HL-60 (cell line): ENCODE measurements at regions not wholly inside any gene's neighbourhood (a gene's known extent, or its start where the extent isn't known, plus 50 kb on each side); places are given as distances from the start of the nearest gene placed in this dataset.
"Not testable (repeated sequence)": the region's sequence is repeated elsewhere in the genome, so short reads cannot be mapped to it uniquely, and the experiment has no call there.

Source experiments
- DNase-seq, 2 experiments: peaks; one replicate each; pipeline ENCODE4 v3.0.0-alpha.2; 2010 to 2020; ENCODE audit warnings: low read depth in 1 of 2, low spot score in 1 of 2
- H3K27ac ChIP-seq: fragments of 250-450 bp; sonication (Bioruptor Pico); replicated peaks from 2 replicates; pipeline ENCODE4 v1.5.1; 2020; ENCODE audit warnings: mild to moderate bottlenecking, moderate library complexity
- H3K27me3 ChIP-seq: fragments of 250-450 bp; sonication (Bioruptor Pico); 2 replicates; pipeline ENCODE4 v1.5.1; 2021; ENCODE audit warnings: mild to moderate bottlenecking, moderate library complexity; ENCODE audit not compliant: insufficient read depth, poor library complexity, severe bottlenecking
- H3K4me3 ChIP-seq: replicated peaks from 2 replicates; pipeline ENCODE4 v1.5.1; 2011; ENCODE audit warnings: mild to moderate bottlenecking, control low read depth, low read length; ENCODE audit not compliant: insufficient read depth
- CTCF ChIP-seq: IDR thresholded peaks from one replicate; pipeline ENCODE4 v1.5.1; 2011; ENCODE audit warnings: low read length, control low read depth, inconsistent platforms; ENCODE audit not compliant: insufficient read depth
- GABPA ChIP-seq: IDR thresholded peaks from 2 replicates; pipeline ENCODE4 v1.6.1; 2012; ENCODE audit warnings: low read depth
- POLR2AphosphoS5 ChIP-seq: IDR thresholded peaks from 2 replicates; pipeline ENCODE4 v1.6.1; 2012; ENCODE audit warnings: low read depth
- REST ChIP-seq: IDR thresholded peaks from 2 replicates; pipeline ENCODE4 v1.6.1; 2012; ENCODE audit warnings: low read depth; ENCODE audit not compliant: insufficient replicate concordance
- SPI1 ChIP-seq: IDR thresholded peaks from 2 replicates; pipeline ENCODE4 v1.6.1; 2012; ENCODE audit warnings: low read depth, mild to moderate bottlenecking, borderline replicate concordance

- H3K27ac ChIP-seq: no peak overlapping the region
- H3K4me3 ChIP-seq: no peak overlapping the region
- no peaks in the 10 kb centered on the region for H3K27me3 ChIP-seq
- no peak for TF ChIP-seq CTCF
- no peak for TF ChIP-seq GABPA
- no peak for TF ChIP-seq REST
- no peak for TF ChIP-seq SPI1
- no peak for DNase-seq
These were observed 388.6 kb upstream of the MBL2 start for GRCh38 chr10:53161231-53161630.

- H3K27me3 ChIP-seq, DNase-seq, H3K27ac ChIP-seq, H3K4me3 ChIP-seq: not testable (repeated sequence)
These were observed 383.1 kb upstream of the MBL2 start for GRCh38 chr10:53155674-53156073.

DNA sequence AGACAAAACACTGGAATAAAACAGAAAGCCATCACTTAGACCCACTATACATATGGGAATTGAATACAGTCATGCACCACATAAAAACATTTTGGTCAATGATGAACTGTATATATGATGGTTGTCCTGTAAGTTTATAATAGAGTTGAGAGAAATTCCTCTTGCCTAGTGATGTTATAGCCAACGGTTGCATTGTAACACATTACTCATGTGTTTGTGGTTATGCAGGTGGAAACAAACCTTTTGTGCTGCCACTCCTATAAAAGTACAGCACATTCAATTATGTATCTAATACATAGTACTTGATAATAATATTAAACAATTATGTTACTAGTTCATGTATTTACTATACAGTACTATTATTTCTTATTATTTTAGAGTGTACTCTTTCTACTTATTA lies 381.2 kb upstream of the MBL2 start:
- DNase-seq: no peak
- TF ChIP-seq POLR2AphosphoS5 (no peak), SPI1 (no peak), GABPA (no peak), CTCF (no peak), REST (no peak)
- Histone ChIP-seq H3K27ac (no peak overlapping the region), H3K27me3 (no peaks in the 10 kb centered on the region), H3K4me3 (no peak overlapping the region)

DNA sequence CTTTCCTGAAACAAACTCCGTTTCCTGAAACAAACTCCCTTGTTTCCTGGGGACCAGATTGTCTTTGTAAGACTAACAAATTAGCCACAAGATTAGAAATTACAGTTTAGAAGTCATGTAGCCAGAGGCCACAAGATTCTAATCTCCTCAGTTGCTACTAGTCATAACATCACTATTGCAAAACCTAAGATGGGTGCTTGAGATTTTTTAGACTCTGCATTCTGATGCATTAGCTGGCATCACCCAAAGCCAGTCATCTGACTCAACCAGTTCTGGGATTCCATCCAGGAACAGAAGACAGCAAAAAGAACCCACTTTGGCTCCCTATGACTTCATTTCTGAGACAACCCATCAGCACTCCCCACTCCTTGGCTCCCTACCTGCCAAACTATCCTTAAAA lies 367.9 kb upstream of the MBL2 start:
- Histone ChIP-seq H3K4me3 (no peak overlapping the region), H3K27me3 (no peaks in the 10 kb centered on the region), H3K27ac (no peak overlapping the region)
- DNase-seq: no peak
- TF ChIP-seq GABPA (no peak), POLR2AphosphoS5 (no peak), CTCF (no peak)
